OCI-LY1 (cell line): ENCODE measurements at regions not wholly inside any gene's neighbourhood (a gene's known extent, or its start where the extent isn't known, plus 50 kb on each side); places are given as distances from the start of the nearest gene placed in this dataset.

Experiments
- EZH2 ChIP-seq: fragments of 200-600 bp; sonication (generic), shearing (Covaris generic); IDR thresholded peaks from 2 replicates; pipeline ENCODE4 v1.8.0; 2017; ENCODE audit warnings: borderline replicate concordance, mixed run types, mild to moderate bottlenecking, antibody characterized with exemption, low read length, moderate library complexity, mixed read lengths
- TF ChIP-seq, protein P1 (sequence below): fragments of 200-600 bp; sonication (generic), shearing (Covaris generic); IDR thresholded peaks from 2 replicates; pipeline ENCODE4 v1.5.1; 2017; ENCODE audit warnings: mild to moderate bottlenecking, antibody characterized with exemption, low read length, moderate library complexity, mixed read lengths

- TF ChIP-seq, protein P1, sequence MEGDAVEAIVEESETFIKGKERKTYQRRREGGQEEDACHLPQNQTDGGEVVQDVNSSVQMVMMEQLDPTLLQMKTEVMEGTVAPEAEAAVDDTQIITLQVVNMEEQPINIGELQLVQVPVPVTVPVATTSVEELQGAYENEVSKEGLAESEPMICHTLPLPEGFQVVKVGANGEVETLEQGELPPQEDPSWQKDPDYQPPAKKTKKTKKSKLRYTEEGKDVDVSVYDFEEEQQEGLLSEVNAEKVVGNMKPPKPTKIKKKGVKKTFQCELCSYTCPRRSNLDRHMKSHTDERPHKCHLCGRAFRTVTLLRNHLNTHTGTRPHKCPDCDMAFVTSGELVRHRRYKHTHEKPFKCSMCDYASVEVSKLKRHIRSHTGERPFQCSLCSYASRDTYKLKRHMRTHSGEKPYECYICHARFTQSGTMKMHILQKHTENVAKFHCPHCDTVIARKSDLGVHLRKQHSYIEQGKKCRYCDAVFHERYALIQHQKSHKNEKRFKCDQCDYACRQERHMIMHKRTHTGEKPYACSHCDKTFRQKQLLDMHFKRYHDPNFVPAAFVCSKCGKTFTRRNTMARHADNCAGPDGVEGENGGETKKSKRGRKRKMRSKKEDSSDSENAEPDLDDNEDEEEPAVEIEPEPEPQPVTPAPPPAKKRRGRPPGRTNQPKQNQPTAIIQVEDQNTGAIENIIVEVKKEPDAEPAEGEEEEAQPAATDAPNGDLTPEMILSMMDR = no peak
- no peak for TF ChIP-seq EZH2
These were observed 63.6 kb upstream of the NOX3 start for GRCh38 chr6:155519176-155519738.
